HL-60 (cell line): ENCODE measurements at regions not wholly inside any gene's neighbourhood (a gene's known extent, or its start where the extent isn't known, plus 50 kb on each side); places are given as distances from the start of the nearest gene placed in this dataset.

Experiments used
- DNase-seq, 2 experiments: peaks; one replicate each; pipeline ENCODE4 v3.0.0-alpha.2; 2010 to 2020; ENCODE audit warnings: low read depth in 1 of 2, low spot score in 1 of 2
- H3K27ac ChIP-seq: fragments of 250-450 bp; sonication (Bioruptor Pico); replicated peaks from 2 replicates; pipeline ENCODE4 v1.5.1; 2020; ENCODE audit warnings: mild to moderate bottlenecking, moderate library complexity
- H3K27me3 ChIP-seq: fragments of 250-450 bp; sonication (Bioruptor Pico); 2 replicates; pipeline ENCODE4 v1.5.1; 2021; ENCODE audit warnings: mild to moderate bottlenecking, moderate library complexity; ENCODE audit not compliant: insufficient read depth, poor library complexity, severe bottlenecking
- H3K4me3 ChIP-seq: replicated peaks from 2 replicates; pipeline ENCODE4 v1.5.1; 2011; ENCODE audit warnings: mild to moderate bottlenecking, control low read depth, low read length; ENCODE audit not compliant: insufficient read depth
- CTCF ChIP-seq: IDR thresholded peaks from one replicate; pipeline ENCODE4 v1.5.1; 2011; ENCODE audit warnings: low read length, control low read depth, inconsistent platforms; ENCODE audit not compliant: insufficient read depth
- GABPA ChIP-seq: IDR thresholded peaks from 2 replicates; pipeline ENCODE4 v1.6.1; 2012; ENCODE audit warnings: low read depth
- POLR2AphosphoS5 ChIP-seq: IDR thresholded peaks from 2 replicates; pipeline ENCODE4 v1.6.1; 2012; ENCODE audit warnings: low read depth
- REST ChIP-seq: IDR thresholded peaks from 2 replicates; pipeline ENCODE4 v1.6.1; 2012; ENCODE audit warnings: low read depth; ENCODE audit not compliant: insufficient replicate concordance
- SPI1 ChIP-seq: IDR thresholded peaks from 2 replicates; pipeline ENCODE4 v1.6.1; 2012; ENCODE audit warnings: low read depth, mild to moderate bottlenecking, borderline replicate concordance

- no peak overlapping the region for H3K4me3 ChIP-seq
- H3K27ac ChIP-seq = no peak overlapping the region
- no peaks in the 10 kb centered on the region for H3K27me3 ChIP-seq
- TF ChIP-seq SPI1 (no peak), POLR2AphosphoS5 (no peak)
- DNase-seq = no peak
Measured at GRCh38 chr1:208510192-208510952, 266.2 kb upstream of the PLXNA2 start.

DNA sequence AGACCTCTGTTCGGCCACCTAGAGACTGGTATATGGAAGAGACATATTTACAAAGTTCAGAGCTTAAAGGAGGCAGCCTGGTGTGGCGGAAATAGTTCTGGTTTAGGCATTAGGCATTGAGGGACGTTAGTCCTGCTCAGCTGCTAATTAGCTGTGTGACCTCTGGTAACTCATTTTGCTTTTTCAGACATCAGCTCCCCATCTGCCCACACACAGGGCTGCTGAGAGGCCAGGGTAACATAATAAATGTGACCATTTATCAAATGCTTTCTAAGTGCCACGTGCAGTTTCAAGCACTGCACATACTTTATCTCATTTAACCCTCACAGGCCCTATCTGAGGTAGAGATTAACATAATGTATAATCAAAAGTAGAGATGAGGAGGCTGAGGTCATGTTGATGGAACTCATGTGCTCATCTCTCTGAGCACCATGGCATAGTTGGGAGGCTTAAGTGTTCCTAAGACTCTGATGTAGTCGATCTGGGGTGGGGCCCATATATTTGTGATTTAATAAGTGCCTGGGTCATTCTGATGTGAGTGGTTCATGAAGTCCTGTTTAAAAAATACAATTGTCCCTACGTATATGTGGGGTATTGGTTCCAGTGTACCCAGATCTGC, 267.2 kb upstream of the PLXNA2 start:
- Histone ChIP-seq H3K27ac (no peak overlapping the region), H3K4me3 (no peak overlapping the region), H3K27me3 (no peaks in the 10 kb centered on the region)
- TF ChIP-seq REST = no peak
- DNase-seq = no peak

GRCh38 chr1:208513799-208514198, 269.6 kb upstream of the PLXNA2 start:
- Histone ChIP-seq H3K27ac (no peak overlapping the region), H3K4me3 (no peak overlapping the region), H3K27me3 (no peaks in the 10 kb centered on the region)
- no peak for DNase-seq
- TF ChIP-seq CTCF (no peak), SPI1 (no peak), REST (no peak)

DNA sequence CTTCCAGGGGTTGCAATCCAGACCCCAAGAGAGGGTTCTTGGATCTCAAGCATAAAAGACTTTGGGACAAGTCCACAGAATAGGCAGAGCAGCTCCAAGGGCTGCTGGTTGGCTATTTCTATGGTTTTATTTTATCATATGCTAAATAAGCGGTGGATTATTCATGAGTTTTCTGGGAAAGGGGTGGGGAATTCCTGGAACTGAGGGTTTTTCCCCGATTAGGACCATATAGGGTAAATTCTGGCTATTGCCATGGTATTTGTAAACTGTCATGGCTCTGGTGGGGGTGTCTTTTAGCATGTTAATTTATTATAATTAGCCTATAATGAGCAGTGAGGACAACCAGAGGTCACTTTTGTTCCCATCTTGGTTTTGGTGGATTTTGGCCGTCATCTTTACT, 270.9 kb upstream of the PLXNA2 start:
- Histone ChIP-seq H3K4me3 (no peak overlapping the region), H3K27ac (no peak overlapping the region), H3K27me3 (no peaks in the 10 kb centered on the region)
- TF ChIP-seq POLR2AphosphoS5 (no peak), REST (no peak), GABPA (no peak), SPI1 (no peak), CTCF (no peak)
- DNase-seq = no peak
